ENCODE measurements at regions not wholly inside any gene's neighbourhood (a gene's known extent, or its start where the extent isn't known, plus 50 kb on each side); places are given as distances from the start of the nearest gene placed in this dataset.

- Histone ChIP-seq H3K4me3 (ENCODE audit: insufficient read length, low read depth) (no peak overlapping the region), H3K9me3 (ENCODE audit: insufficient read depth, low read length) (no peaks in the 10 kb centered on the region)
- TF ChIP-seq SUZ12 (IDR thresholded peaks at IDR 0.05; ENCODE audit: extremely low read depth, insufficient read depth, insufficient read length) (no peak), YY1 (IDR thresholded peaks at IDR 0.05; ENCODE audit: insufficient read depth, insufficient read length) (no peak), ZNF274 (IDR thresholded peaks at IDR 0.05; ENCODE audit: low read depth, low read length) (no peak)
Measured at GRCh38 chr4:85399270-85399669, 75.7 kb upstream of the ARHGAP24 start.

GRCh38 chr4:85402371-85402770, 72.6 kb upstream of the ARHGAP24 start:
- no peaks in the 10 kb centered on the region for H3K4me1 ChIP-seq (ENCODE audit: insufficient read depth, insufficient read length)
- no peak overlapping the region for H3K4me3 ChIP-seq (ENCODE audit: insufficient read length, low read depth)
- no peaks in the 10 kb centered on the region for H3K9me3 ChIP-seq (ENCODE audit: insufficient read depth, low read length)
- H3K9ac ChIP-seq (ENCODE audit: insufficient read length, low read depth): no peak overlapping the region
- no peak for DNase-seq (ENCODE audit: low read depth, low spot score)
- no peak for TF ChIP-seq ZNF274 (IDR thresholded peaks at IDR 0.05; ENCODE audit: low read depth, low read length)
- TF ChIP-seq SUZ12 (IDR thresholded peaks at IDR 0.05; ENCODE audit: extremely low read depth, insufficient read depth, insufficient read length): no peak
- TF ChIP-seq YY1 (IDR thresholded peaks at IDR 0.05; ENCODE audit: insufficient read depth, insufficient read length): no peak
- no peaks in the 10 kb centered on the region for H3K36me3 ChIP-seq (ENCODE audit: insufficient read depth, insufficient read length, low read length)
- no peaks in the 10 kb centered on the region for H3K27me3 ChIP-seq (ENCODE audit: insufficient read depth, insufficient read length)

More at GRCh38 chr4:85399270-85399669, 75.7 kb upstream of the ARHGAP24 start:
- no peak overlapping the region for H3K9ac ChIP-seq (ENCODE audit: insufficient read length, low read depth)
- DNase-seq (ENCODE audit: low read depth, low spot score): no peak
- H3K36me3 ChIP-seq (ENCODE audit: insufficient read depth, insufficient read length, low read length): no peaks in the 10 kb centered on the region
- H3K27me3 ChIP-seq (ENCODE audit: insufficient read depth, insufficient read length): no peaks in the 10 kb centered on the region
- H3K4me1 ChIP-seq (ENCODE audit: insufficient read depth, insufficient read length): no peaks in the 10 kb centered on the region

DNA sequence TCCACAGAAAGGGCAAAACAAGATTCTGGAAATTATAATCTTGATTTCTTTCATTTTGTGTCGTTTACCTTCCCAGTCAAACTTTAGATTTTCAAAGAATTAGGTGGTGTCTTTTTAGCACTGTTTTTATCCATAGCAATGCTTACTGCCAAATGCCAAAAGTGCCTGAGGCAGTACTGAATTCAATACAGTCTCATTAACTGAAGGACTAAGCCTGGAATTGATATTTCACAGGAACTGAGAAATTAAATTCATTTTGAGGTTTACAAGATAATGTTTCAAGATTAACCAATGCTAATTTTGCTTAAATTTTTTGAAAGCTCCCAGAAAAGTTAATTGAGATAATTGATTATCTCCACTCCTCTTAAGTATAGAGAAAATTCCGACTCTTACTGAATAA, 68.8 kb upstream of the ARHGAP24 start:
- Histone ChIP-seq H3K4me1 (ENCODE audit: insufficient read depth, insufficient read length) (no peaks in the 10 kb centered on the region), H3K36me3 (ENCODE audit: insufficient read depth, insufficient read length, low read length) (no peaks in the 10 kb centered on the region), H3K9me3 (ENCODE audit: insufficient read depth, low read length) (no peaks in the 10 kb centered on the region), H3K4me3 (ENCODE audit: insufficient read length, low read depth) (no peak overlapping the region), H3K9ac (ENCODE audit: insufficient read length, low read depth) (no peak overlapping the region), H3K27me3 (ENCODE audit: insufficient read depth, insufficient read length) (no peaks in the 10 kb centered on the region)
- DNase-seq (ENCODE audit: low read depth, low spot score): no peak
- TF ChIP-seq SUZ12 (IDR thresholded peaks at IDR 0.05; ENCODE audit: extremely low read depth, insufficient read depth, insufficient read length) (no peak), ZNF274 (IDR thresholded peaks at IDR 0.05; ENCODE audit: low read depth, low read length) (no peak), YY1 (IDR thresholded peaks at IDR 0.05; ENCODE audit: insufficient read depth, insufficient read length) (no peak)

DNA sequence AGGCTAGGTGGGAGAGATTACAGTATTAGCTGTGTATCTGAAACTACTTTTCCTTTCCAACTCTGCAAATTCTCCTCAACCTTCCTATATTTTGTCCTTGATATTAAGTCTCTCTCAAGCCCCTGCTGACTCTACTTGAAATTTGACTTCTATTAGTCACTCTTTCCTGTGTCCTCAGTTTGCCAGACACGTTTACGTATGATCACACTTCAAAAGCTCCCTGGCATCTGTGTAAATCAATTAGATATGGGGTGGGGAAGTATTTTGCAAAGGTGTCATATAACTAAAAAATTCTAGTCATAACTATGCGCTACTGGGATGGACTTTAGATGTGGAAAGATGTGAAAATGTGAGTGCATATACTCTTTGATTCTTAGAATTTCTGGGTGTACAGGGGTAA, 67.4 kb upstream of the ARHGAP24 start:
- no peak for DNase-seq (ENCODE audit: low read depth, low spot score)
- Histone ChIP-seq H3K36me3 (ENCODE audit: insufficient read depth, insufficient read length, low read length) (no peaks in the 10 kb centered on the region), H3K27me3 (ENCODE audit: insufficient read depth, insufficient read length) (no peaks in the 10 kb centered on the region), H3K4me3 (ENCODE audit: insufficient read length, low read depth) (no peak overlapping the region), H3K9me3 (ENCODE audit: insufficient read depth, low read length) (no peaks in the 10 kb centered on the region), H3K4me1 (ENCODE audit: insufficient read depth, insufficient read length) (no peaks in the 10 kb centered on the region), H3K9ac (ENCODE audit: insufficient read length, low read depth) (no peak overlapping the region)
- no peak for TF ChIP-seq YY1 (IDR thresholded peaks at IDR 0.05; ENCODE audit: insufficient read depth, insufficient read length)
- no peak for TF ChIP-seq SUZ12 (IDR thresholded peaks at IDR 0.05; ENCODE audit: extremely low read depth, insufficient read depth, insufficient read length)
- no peak for TF ChIP-seq ZNF274 (IDR thresholded peaks at IDR 0.05; ENCODE audit: low read depth, low read length)

- no peak for DNase-seq (ENCODE audit: low read depth, low spot score)
- H3K9me3 ChIP-seq (ENCODE audit: insufficient read depth, low read length): no peaks in the 10 kb centered on the region
- no peak overlapping the region for H3K4me3 ChIP-seq (ENCODE audit: insufficient read length, low read depth)
- no peaks in the 10 kb centered on the region for H3K4me1 ChIP-seq (ENCODE audit: insufficient read depth, insufficient read length)
- no peaks in the 10 kb centered on the region for H3K27me3 ChIP-seq (ENCODE audit: insufficient read depth, insufficient read length)
- no peak overlapping the region for H3K9ac ChIP-seq (ENCODE audit: insufficient read length, low read depth)
- no peak for TF ChIP-seq SUZ12 (IDR thresholded peaks at IDR 0.05; ENCODE audit: extremely low read depth, insufficient read depth, insufficient read length)
- no peak for TF ChIP-seq ZNF274 (IDR thresholded peaks at IDR 0.05; ENCODE audit: low read depth, low read length)
- TF ChIP-seq YY1 (IDR thresholded peaks at IDR 0.05; ENCODE audit: insufficient read depth, insufficient read length): no peak
- H3K36me3 ChIP-seq (ENCODE audit: insufficient read depth, insufficient read length, low read length): no peaks in the 10 kb centered on the region
Measured at GRCh38 chr4:85408301-85408700, 66.6 kb upstream of the ARHGAP24 start.

DNA sequence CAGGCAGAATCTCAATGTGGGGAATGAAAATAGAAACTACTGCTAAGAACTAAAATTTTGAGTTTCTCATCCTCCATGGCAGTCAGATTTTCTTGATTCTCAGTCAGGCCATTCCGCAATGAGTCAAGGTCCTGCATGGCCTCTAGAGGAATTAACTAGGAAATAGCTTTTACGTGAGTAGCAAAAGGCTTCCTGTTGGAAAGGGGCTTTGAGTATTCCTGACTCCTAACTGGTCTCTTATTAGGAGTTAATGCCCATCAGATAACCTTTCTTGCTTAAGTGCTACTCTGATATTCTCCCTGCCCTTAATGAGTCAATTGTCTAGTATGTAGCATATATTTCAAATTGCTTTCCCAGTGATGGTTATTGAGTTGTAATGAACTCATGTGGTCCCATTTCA, 65.7 kb upstream of the ARHGAP24 start:
- Histone ChIP-seq H3K4me3 (ENCODE audit: insufficient read length, low read depth) (no peak overlapping the region), H3K9me3 (ENCODE audit: insufficient read depth, low read length) (no peaks in the 10 kb centered on the region), H3K4me1 (ENCODE audit: insufficient read depth, insufficient read length) (no peaks in the 10 kb centered on the region), H3K9ac (ENCODE audit: insufficient read length, low read depth) (no peak overlapping the region), H3K27me3 (ENCODE audit: insufficient read depth, insufficient read length) (no peaks in the 10 kb centered on the region), H3K36me3 (ENCODE audit: insufficient read depth, insufficient read length, low read length) (no peaks in the 10 kb centered on the region)
- TF ChIP-seq SUZ12 (IDR thresholded peaks at IDR 0.05; ENCODE audit: extremely low read depth, insufficient read depth, insufficient read length): no peak
- no peak for TF ChIP-seq YY1 (IDR thresholded peaks at IDR 0.05; ENCODE audit: insufficient read depth, insufficient read length)
- TF ChIP-seq ZNF274 (IDR thresholded peaks at IDR 0.05; ENCODE audit: low read depth, low read length): no peak
- DNase-seq (ENCODE audit: low read depth, low spot score): no peak

DNA sequence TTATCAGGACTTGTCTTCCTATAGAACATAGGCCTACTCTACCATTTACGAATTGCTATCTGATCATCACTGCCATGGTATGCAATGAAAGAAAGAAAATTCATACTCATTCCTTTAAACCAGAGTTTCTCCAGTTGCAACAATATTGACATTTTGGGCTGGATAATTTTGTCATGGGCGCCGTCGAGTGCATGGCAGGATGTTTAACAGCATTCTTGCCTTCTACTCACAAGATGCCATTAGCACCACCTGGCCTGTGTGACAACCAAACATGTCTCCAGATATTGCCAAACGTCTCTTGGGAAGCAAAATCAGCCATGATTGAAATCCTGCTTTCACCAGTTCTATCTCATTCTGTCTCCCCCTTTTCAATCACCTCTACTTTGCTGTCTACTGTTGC, 63.6 kb upstream of the ARHGAP24 start:
- Histone ChIP-seq H3K36me3 (ENCODE audit: insufficient read depth, insufficient read length, low read length) (no peaks in the 10 kb centered on the region), H3K27me3 (ENCODE audit: insufficient read depth, insufficient read length) (no peaks in the 10 kb centered on the region), H3K9ac (ENCODE audit: insufficient read length, low read depth) (no peak overlapping the region), H3K4me3 (ENCODE audit: insufficient read length, low read depth) (no peak overlapping the region), H3K4me1 (ENCODE audit: insufficient read depth, insufficient read length) (no peaks in the 10 kb centered on the region), H3K9me3 (ENCODE audit: insufficient read depth, low read length) (no peaks in the 10 kb centered on the region)
- TF ChIP-seq YY1 (IDR thresholded peaks at IDR 0.05; ENCODE audit: insufficient read depth, insufficient read length): no peak
- no peak for TF ChIP-seq ZNF274 (IDR thresholded peaks at IDR 0.05; ENCODE audit: low read depth, low read length)
- TF ChIP-seq SUZ12 (IDR thresholded peaks at IDR 0.05; ENCODE audit: extremely low read depth, insufficient read depth, insufficient read length): no peak
- no peak for DNase-seq (ENCODE audit: low read depth, low spot score)

Data from NT2/D1 (cell line).